GM21528 (cell line): ENCODE measurements at regions not wholly inside any gene's neighbourhood (a gene's known extent, or its start where the extent isn't known, plus 50 kb on each side); places are given as distances from the start of the nearest gene placed in this dataset.

Experiments
- ATAC-seq: cut with Tn5 transposase; IDR thresholded peaks from one replicate; pipeline ENCODE4 v1.9.1; 2021; ENCODE audit warnings: mild to moderate bottlenecking, moderate library complexity; ENCODE audit not compliant: unreplicated experiment, low FRiP score

DNA sequence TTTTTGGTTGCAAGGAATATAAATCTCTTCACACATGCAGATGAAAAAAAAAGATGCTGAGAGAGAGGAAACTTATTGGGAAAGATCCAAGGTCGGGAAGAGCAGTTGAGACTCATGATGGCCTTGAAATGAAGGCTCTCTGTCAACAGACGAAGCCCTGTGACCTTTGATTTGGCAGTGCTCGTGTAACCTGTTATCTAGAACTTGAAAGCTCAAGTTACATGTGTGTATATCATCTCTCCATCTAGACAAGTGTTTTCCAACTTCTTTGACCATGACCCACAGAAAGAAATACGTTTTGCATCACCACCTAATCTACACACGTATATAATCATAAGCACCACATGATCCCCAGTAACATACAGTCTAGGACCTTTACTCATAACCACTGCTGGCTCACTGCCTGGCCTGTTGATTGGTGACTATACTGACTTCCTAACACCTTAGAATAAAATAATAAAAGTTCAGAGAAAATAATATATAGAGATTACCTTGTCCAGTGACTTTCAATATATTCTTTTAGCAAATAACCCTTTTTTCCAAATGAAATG is 319.0 kb upstream of the PKDCC start:
- no peak for ATAC-seq

GRCh38 chr2:41729800-41730364 is 317.9 kb upstream of the PKDCC start:
- ATAC-seq: no peak

DNA sequence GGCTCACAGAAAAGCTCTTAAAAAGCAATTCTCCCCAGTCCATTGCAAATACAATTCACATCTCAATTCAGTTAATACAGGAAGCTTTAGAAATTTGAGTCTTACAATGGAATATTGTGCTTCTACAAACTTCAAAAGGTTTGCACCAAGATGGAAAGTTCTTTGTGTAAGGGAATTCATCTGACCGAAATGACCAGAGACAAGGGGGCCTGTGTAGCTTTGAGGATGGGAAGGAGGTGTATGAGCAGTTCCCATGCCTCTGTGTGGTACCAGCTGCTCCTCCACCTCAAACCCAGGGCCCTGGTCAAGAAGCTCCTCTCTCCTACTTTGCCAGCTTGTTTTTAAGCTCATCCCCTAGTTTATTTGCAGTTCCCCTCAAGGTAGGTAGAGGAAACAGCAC is 312.8 kb upstream of the PKDCC start:
- no peak for ATAC-seq

DNA sequence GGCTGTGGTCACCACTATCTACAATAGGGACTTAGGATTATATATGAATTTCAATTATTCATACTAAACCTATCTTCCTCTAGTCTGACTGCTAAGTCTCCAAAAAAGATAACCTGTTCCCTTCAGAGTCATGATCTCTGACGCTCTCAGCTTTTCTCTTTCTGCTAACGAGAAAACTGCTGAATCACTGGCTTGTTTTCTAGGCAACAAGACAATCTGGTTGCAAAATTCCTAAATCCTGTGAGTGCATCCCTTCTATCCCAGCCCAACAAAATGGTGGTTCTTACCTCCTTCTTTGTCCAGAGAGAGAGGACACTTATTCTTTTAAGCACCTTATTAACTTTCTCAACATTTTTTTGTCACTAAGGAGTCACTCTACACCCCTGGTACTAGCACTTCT is 312.3 kb upstream of the PKDCC start:
- no peak for ATAC-seq

DNA sequence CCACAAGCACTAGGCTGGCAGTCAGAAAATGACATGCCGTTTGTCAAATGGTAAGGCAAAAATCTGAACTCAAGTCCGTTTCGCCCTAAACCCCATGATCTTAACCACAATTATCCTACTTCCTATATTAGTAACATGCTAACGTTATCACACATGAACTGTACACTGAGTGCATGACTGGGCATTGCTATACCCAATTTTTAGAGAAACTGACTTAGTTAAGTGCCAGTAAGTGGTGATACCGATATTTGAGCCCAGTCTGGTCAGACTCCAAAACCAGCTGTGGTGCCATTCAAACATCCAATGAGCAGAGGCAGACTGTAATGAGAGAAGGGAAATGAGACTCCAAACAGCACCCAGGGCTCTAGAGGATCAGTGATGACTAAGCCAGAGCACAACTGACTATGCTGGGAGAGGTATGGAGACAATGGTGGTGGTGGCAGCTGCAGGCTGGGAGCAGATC is 311.7 kb upstream of the PKDCC start:
- peak; percentile 96 for ATAC-seq

DNA sequence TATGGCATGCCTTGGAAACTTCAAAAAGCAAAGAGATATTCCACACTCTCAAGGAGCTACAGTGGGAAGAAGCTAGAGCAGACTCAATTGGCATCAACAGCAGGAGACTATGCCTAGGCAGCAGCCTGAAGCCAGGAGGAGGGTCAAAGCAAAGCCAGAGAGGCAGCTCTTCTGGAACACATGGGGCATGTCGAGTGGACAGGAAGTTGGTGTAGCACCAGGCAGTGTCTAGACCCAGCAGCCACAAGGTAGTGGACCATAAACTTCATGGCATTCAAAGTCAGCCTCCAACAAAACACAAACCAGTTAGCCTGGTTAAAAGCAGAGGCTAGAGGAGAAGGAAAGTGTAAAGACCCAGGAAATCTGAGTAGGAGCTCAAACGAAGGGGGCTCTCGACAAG is 311.2 kb upstream of the PKDCC start:
- peak; percentile 20 for ATAC-seq

DNA sequence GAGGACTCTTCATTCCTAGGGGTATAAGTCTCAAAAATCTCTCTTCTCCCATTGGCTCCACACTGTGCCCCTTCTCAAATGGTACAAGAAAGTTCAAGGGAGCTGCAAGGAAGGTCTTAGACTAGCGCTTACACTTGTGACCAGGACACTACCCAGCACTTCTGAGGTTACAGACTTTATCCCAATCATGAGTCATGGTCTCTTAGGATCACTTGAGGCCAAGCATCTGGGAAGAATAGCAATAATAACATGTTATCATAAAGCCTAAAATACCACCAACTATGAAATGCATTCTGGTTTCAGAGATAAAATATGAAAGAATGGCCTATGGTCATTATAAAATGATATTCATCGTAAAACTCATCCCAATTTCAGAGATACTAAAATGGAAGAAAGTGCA is 309.9 kb upstream of the PKDCC start:
- no peak for ATAC-seq

GRCh38 chr2:41741951-41742595 is 305.7 kb upstream of the PKDCC start:
- peak; percentile 99 for ATAC-seq

- no peak for ATAC-seq
These were observed 304.5 kb upstream of the PKDCC start for GRCh38 chr2:41743324-41743723.

DNA sequence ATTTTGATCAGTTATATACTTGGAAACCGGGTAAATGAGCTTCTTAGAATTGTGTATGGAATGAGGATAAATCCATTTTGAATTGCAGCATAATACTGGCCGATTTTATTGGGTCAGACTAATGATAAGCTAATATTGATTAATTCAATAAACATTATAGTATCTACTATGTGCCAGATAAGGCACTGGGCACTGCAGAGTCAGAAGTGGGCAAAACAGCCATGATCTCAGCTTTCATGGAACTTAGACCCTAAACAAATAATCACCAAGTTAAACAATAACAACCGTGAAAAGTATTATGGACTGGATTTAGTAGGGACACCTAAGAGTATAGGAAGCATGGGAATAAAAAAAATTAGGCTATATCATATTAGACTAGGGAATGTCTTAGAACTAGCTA is 297.0 kb upstream of the PKDCC start:
- ATAC-seq: no peak

DNA sequence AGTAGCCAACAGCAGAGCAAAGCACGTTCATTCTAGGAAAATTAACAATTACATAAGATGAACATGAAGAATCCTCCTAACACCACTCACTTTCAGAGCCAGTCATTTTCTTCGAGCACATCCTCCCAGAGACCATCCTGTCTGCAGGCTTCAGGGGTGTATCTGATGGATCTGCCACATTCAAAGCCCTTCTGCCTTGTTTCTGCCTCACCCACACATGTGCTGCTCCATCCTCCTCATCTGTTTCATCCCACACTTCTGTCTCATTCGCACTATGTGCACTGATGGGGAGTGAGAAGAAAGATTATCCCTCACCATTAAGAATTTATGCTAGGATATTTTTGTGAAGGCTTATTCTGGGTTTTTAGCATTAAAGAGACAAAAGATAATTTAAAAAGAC is 287.9 kb upstream of the PKDCC start:
- ATAC-seq: no peak

- ATAC-seq: no peak
These were observed 284.7 kb upstream of the PKDCC start for GRCh38 chr2:41763141-41763540.

GRCh38 chr2:41764131-41764530 is 283.7 kb upstream of the PKDCC start:
- ATAC-seq: no peak

GRCh38 chr2:41764919-41765318 is 282.9 kb upstream of the PKDCC start:
- no peak for ATAC-seq

GRCh38 chr2:41768310-41768709 is 279.5 kb upstream of the PKDCC start:
- ATAC-seq: no peak

DNA sequence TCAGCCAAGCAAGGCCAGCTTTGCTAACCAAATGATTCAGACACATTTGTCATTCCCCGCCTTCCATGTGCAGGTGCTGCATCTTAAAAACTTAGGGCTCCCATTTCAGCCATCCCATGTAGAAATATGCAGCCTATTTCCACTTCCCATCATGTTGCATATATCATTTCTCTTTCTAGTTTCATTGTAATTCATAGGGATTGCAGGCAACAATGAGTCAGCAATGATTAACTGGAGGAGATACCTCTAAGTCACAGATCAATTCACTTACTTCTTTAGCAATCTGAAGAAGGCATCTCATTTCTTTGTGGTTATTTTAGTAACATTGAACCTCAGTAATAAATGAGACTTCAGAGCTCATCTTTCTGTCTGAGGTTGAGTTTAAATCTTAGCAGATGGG is 276.1 kb upstream of the PKDCC start:
- no peak for ATAC-seq

GRCh38 chr2:41772697-41773096 is 275.1 kb upstream of the PKDCC start:
- ATAC-seq: no peak

DNA sequence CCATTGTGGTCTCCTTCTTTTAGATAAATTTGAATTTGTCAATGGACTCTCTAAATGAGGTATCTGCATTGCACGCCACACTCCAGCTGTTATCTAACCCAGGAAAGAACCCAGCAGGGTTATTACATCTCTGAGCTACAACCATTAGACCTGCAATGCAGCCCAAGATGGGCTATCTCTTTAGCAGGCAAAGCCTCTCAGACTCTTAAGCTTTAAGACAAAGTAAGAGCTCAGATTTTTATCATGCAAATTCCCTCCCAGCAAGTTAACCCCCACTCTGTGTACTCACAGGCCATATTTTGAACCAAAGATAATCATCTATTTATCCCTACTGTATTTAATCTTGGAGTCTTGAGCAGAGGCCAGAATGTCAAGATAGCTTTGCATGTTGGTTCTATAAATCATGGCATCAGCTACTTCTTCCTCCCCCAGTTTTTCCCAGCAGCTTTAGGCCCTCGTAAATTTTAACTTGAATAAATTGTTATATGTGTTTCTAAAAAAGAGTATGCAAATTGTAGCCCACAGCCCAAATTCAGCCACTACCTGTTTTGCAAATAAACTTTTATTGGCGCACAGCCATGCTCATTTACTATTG is 273.7 kb upstream of the PKDCC start:
- no peak for ATAC-seq

- no peak for ATAC-seq
These were observed 272.3 kb upstream of the PKDCC start for GRCh38 chr2:41775366-41776025.

DNA sequence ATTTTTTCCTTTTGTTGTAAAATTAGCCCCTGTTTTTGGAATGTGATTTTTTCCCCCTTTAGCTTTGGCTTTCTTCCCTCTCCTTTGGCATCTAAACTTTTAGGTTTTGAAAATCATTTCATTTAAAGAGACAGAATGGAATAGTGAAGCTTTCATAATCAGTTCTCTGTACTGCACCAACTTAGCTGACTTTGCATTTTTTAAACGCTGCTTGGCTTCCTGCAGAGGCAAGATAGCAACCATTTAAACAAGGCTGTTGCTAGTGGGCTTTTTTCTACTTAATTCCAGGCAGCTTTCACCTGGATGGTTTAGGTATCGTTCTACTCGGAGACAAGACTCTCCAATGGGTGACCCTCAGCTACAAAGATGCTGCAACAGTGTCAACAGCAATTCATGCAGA is 267.9 kb upstream of the PKDCC start:
- ATAC-seq: no peak
